ENCODE measurements at regions not wholly inside any gene's neighbourhood (a gene's known extent, or its start where the extent isn't known, plus 50 kb on each side); places are given as distances from the start of the nearest gene placed in this dataset.

GRCh38 chr17:83175119-83175821, 95.9 kb downstream of the METRNL start (continued):
- TF ChIP-seq CTCF (IDR thresholded peaks at IDR 0.05; ENCODE audit: control extremely low read depth in 1 of 3, insufficient read depth in 1 of 3, low read depth in 1 of 3, low read length in 3 of 3) (no peak), PHF8 (conservative IDR thresholded peaks at IDR 0.05; ENCODE audit: low read depth, low read length) (no peak), RAD21 (IDR thresholded peaks at IDR 0.05 in 1 of 2, conservative IDR thresholded peaks at IDR 0.05 in 1 of 2; ENCODE audit: low read depth in 2 of 2, low read length in 2 of 2) (no peak), SIRT6 (IDR thresholded peaks at IDR 0.05; ENCODE audit: low read length) (no peak), SIX5 (IDR thresholded peaks at IDR 0.05; ENCODE audit: low read depth, low read length) (no peak), ZNF274 (IDR thresholded peaks at IDR 0.05; ENCODE audit: borderline replicate concordance, extremely low read depth, low read length) (no peak), CHD2 (IDR thresholded peaks at IDR 0.05; ENCODE audit: low read length) (no peak), TAF1 (IDR thresholded peaks at IDR 0.05; ENCODE audit: low read depth, low read length) (no peak)
